CD4-positive, alpha-beta T cell treated with Interleukin-12 subunit alpha and Interleukin-12 subunit beta, for 1 hour (primary cell): ENCODE measurements at regions not wholly inside any gene's neighbourhood (a gene's known extent, or its start where the extent isn't known, plus 50 kb on each side); places are given as distances from the start of the nearest gene placed in this dataset.

ENCODE experiments used
- DNase-seq: peaks from one replicate; pipeline ENCODE4 v3.0.0-alpha.2; 2020

- DNase-seq = no peak
Observed at GRCh38 chr1:101290922-101291561, 54.2 kb downstream of the S1PR1 start.

GRCh38 chr1:101291562-101292380 is 55.0 kb downstream of the S1PR1 start:
- DNase-seq = peak; percentile 44

- DNase-seq = peak; percentile 55
Observed at GRCh38 chr1:101293461-101294051, 56.7 kb downstream of the S1PR1 start.

GRCh38 chr1:101295209-101295608 is 58.4 kb downstream of the S1PR1 start:
- no peak for DNase-seq

GRCh38 chr1:101298663-101299062 is 61.8 kb downstream of the S1PR1 start:
- no peak for DNase-seq

- DNase-seq = no peak
Observed at GRCh38 chr1:101299141-101299540, 62.3 kb downstream of the S1PR1 start.

- DNase-seq = no peak
Observed at GRCh38 chr1:101299710-101300109, 62.9 kb downstream of the S1PR1 start.

GRCh38 chr1:101300916-101301315 is 64.1 kb downstream of the S1PR1 start:
- no peak for DNase-seq

GRCh38 chr1:101301446-101302057 is 64.7 kb downstream of the S1PR1 start:
- no peak for DNase-seq

GRCh38 chr1:101302831-101303511 is 66.2 kb downstream of the S1PR1 start:
- DNase-seq = no peak

- no peak for DNase-seq
Observed at GRCh38 chr1:101307985-101308689, 71.3 kb downstream of the S1PR1 start.

- DNase-seq = no peak
Observed at GRCh38 chr1:101308935-101309333, 72.1 kb downstream of the S1PR1 start.

GRCh38 chr1:101309334-101310311 is 72.8 kb downstream of the S1PR1 start:
- DNase-seq = peak; percentile 83

GRCh38 chr1:101310506-101310905 is 73.7 kb downstream of the S1PR1 start:
- DNase-seq = no peak

- no peak for DNase-seq
Observed at GRCh38 chr1:101311146-101311920, 74.5 kb downstream of the S1PR1 start.

GRCh38 chr1:101312147-101312546 is 75.3 kb downstream of the S1PR1 start:
- DNase-seq = no peak

GRCh38 chr1:101313356-101313755 is 76.5 kb downstream of the S1PR1 start:
- DNase-seq = no peak

- no peak for DNase-seq
Observed at GRCh38 chr1:101314244-101314643, 77.4 kb downstream of the S1PR1 start.

GRCh38 chr1:101316256-101316655 is 79.4 kb downstream of the S1PR1 start:
- no peak for DNase-seq

GRCh38 chr1:101316799-101317198 is 80.0 kb downstream of the S1PR1 start:
- no peak for DNase-seq
